ENCODE measurements at regions not wholly inside any gene's neighbourhood (a gene's known extent, or its start where the extent isn't known, plus 50 kb on each side); places are given as distances from the start of the nearest gene placed in this dataset.

GRCh38 chr3:194798486-194798885 lies 112.8 kb downstream of the FAM43A start:
- DNase-seq: no peak
- CTCF ChIA-PET: no interaction called here
- Histone ChIP-seq H3K4me2 (no peak overlapping the region), H3K36me3 (ENCODE audit: low read depth) (no peaks in the 10 kb centered on the region), H3K27me3 (ENCODE audit: insufficient read depth, low read depth) (no peaks in the 10 kb centered on the region), H3K4me3 (no peak overlapping the region), H3K9me2 (ENCODE audit: insufficient read depth) (no peaks in the 10 kb centered on the region), H4K20me1 (ENCODE audit: insufficient read depth) (no peaks in the 10 kb centered on the region), H3K27ac (no peak overlapping the region), H3K4me1 (replicated peaks; ENCODE audit: insufficient read depth) (no peaks in the 10 kb centered on the region), H2AFZ (no peak overlapping the region), H3K79me2 (ENCODE audit: low read depth) (no peaks in the 10 kb centered on the region), H3K9me3 (ENCODE audit: insufficient read depth, low read depth) (peaks cover 12% of the 10 kb centered on the region), H3F3A (ENCODE audit: insufficient read depth, low read depth) (no peaks in the 10 kb centered on the region; the same call in 1 of the 2 replicates)
- BruUV-seq (replicated peaks): no TSS peak
- POLR2A ChIA-PET (ENCODE audit: unreplicated experiment): no interaction called here
- TF ChIP-seq, protein P1, sequence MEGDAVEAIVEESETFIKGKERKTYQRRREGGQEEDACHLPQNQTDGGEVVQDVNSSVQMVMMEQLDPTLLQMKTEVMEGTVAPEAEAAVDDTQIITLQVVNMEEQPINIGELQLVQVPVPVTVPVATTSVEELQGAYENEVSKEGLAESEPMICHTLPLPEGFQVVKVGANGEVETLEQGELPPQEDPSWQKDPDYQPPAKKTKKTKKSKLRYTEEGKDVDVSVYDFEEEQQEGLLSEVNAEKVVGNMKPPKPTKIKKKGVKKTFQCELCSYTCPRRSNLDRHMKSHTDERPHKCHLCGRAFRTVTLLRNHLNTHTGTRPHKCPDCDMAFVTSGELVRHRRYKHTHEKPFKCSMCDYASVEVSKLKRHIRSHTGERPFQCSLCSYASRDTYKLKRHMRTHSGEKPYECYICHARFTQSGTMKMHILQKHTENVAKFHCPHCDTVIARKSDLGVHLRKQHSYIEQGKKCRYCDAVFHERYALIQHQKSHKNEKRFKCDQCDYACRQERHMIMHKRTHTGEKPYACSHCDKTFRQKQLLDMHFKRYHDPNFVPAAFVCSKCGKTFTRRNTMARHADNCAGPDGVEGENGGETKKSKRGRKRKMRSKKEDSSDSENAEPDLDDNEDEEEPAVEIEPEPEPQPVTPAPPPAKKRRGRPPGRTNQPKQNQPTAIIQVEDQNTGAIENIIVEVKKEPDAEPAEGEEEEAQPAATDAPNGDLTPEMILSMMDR (conservative IDR thresholded peaks at IDR 0.05): no peak
- TF ChIP-seq EZH2 (IDR thresholded peaks at IDR 0.05; ENCODE audit: low read depth): no peak
- intact Hi-C loops (cut with micrococcal nuclease; ENCODE audit: unreplicated experiment): no loop called here

DNA sequence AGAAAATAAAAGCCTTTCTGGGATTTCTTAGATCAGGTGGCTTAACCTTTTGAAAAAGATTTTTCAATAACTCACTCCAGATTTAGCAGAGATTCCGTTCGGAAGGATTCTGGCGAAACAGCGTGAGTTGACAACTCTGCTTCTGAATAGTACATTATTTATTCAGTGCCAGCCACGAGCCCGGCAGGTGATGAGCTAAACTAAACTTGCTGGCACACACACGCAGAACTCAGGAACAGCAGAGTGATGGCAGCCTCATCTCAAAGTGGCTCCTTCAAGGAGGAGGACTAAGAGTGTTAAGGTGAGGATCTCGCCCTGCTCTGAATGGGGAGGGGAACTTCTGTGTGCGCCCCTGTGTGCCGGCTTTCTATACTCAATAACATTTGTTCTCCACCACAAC lies 114.3 kb downstream of the FAM43A start:
- no peak overlapping the region for H3K4me2 ChIP-seq
- BruUV-seq (replicated peaks): no TSS peak
- POLR2A ChIA-PET (ENCODE audit: unreplicated experiment): interaction anchor here (0.6 kb wide), 1 partner anchor 445 kb away, joined by 3 read pairs; no protein-coding TSS in a partner anchor
- no peak overlapping the region for H3K4me3 ChIP-seq
- no peaks in the 10 kb centered on the region for H3K79me2 ChIP-seq (ENCODE audit: low read depth)
- no peaks in the 10 kb centered on the region for H4K20me1 ChIP-seq (ENCODE audit: insufficient read depth)
- H3K9me2 ChIP-seq (ENCODE audit: insufficient read depth): no peaks in the 10 kb centered on the region
- H3F3A ChIP-seq (ENCODE audit: insufficient read depth, low read depth): no peaks in the 10 kb centered on the region
- H3K36me3 ChIP-seq (ENCODE audit: low read depth): no peaks in the 10 kb centered on the region
- 0 out of 2 replicates have a peak, but pooled peaks cover 10% of the 10 kb centered on the region for H3K27me3 ChIP-seq (ENCODE audit: insufficient read depth, low read depth)
- TF ChIP-seq EZH2 (IDR thresholded peaks at IDR 0.05; ENCODE audit: low read depth): no peak
- TF ChIP-seq, protein P1 (conservative IDR thresholded peaks at IDR 0.05): no peak
- intact Hi-C loops (cut with micrococcal nuclease; ENCODE audit: unreplicated experiment): no loop called here
- no peaks in the 10 kb centered on the region for H3K4me1 ChIP-seq (replicated peaks; ENCODE audit: insufficient read depth)
- no peak for DNase-seq
- no peak overlapping the region for H2AFZ ChIP-seq
- CTCF ChIA-PET: no interaction called here
- no peak overlapping the region for H3K27ac ChIP-seq
- peaks cover 12% of the 10 kb centered on the region for H3K9me3 ChIP-seq (ENCODE audit: insufficient read depth, low read depth)

GRCh38 chr3:194801461-194802432 lies 116.1 kb downstream of the FAM43A start:
- DNase-seq: no peak
- Histone ChIP-seq H3K4me3 (no peak overlapping the region), H2AFZ (no peak overlapping the region), H3K79me2 (ENCODE audit: low read depth) (no peaks in the 10 kb centered on the region), H3K4me1 (replicated peaks; ENCODE audit: insufficient read depth) (no peaks in the 10 kb centered on the region), H3K27ac (no peak overlapping the region), H3K9me2 (ENCODE audit: insufficient read depth) (no peaks in the 10 kb centered on the region), H3K4me2 (no peak overlapping the region), H3K27me3 (ENCODE audit: insufficient read depth, low read depth) (0 out of 2 replicates have a peak, but pooled peaks cover 13% of the 10 kb centered on the region), H4K20me1 (ENCODE audit: insufficient read depth) (no peaks in the 10 kb centered on the region), H3F3A (ENCODE audit: insufficient read depth, low read depth) (no peaks in the 10 kb centered on the region), H3K36me3 (ENCODE audit: low read depth) (no peaks in the 10 kb centered on the region), H3K9me3 (ENCODE audit: insufficient read depth, low read depth) (peaks cover under 1% of the 10 kb centered on the region; the same call in 1 of the 2 replicates)
- intact Hi-C loops (cut with micrococcal nuclease; ENCODE audit: unreplicated experiment): no loop called here
- BruUV-seq (replicated peaks): no TSS peak
- ChIA-PET POLR2A (ENCODE audit: unreplicated experiment) (no interaction called here), CTCF (no interaction called here)
- no peak for TF ChIP-seq EZH2 (IDR thresholded peaks at IDR 0.05; ENCODE audit: low read depth)
- TF ChIP-seq, protein P1 (conservative IDR thresholded peaks at IDR 0.05): no peak
